IMR-90 (cell line): ENCODE measurements at regions not wholly inside any gene's neighbourhood (a gene's known extent, or its start where the extent isn't known, plus 50 kb on each side); places are given as distances from the start of the nearest gene placed in this dataset.

Experiments
- ATAC-seq: fragments of 200-7000 bp; cut with Tn5 transposase; 2 replicates; pipeline ENCODE4 v1.9.1; 2020; ENCODE audit warnings: low read depth, mild to moderate bottlenecking, moderate library complexity
- BruUV-seq: library from RNA; stranded (reverse); fragments of 400-500 nt; replicated peaks from 2 replicates; lab custom pipeline; 2021; lab: Mats Ljungman, UMichigan
- CTCF ChIA-PET: fragments of 300-600 bp; formaldehyde crosslinking; extraction: SDS; loops from one replicate; lab custom pipeline; 2021; ENCODE audit warnings: antibody characterized with exemption; lab: Yijun Ruan, JAX
- POLR2A ChIA-PET: fragments of 300-600 bp; sonication (Branson Sonifier 250); formaldehyde crosslinking; loops from one replicate; lab custom pipeline; 2022; ENCODE audit warnings: antibody characterized with exemption; ENCODE audit not compliant: unreplicated experiment; lab: Charles Lee
- DNase-seq: peaks from one replicate; pipeline ENCODE4 v3.0.0; 2013
- H2AFZ ChIP-seq: replicated peaks from 2 replicates; pipeline ENCODE3; 2013; ENCODE audit warnings: low read length, mild to moderate bottlenecking; ENCODE audit not compliant: poor library complexity
- H2AK5ac ChIP-seq: 2 replicates; pipeline ENCODE4 v1.6.1; 2013; ENCODE audit warnings: low read depth, low read length, inconsistent platforms
- H2AK9ac ChIP-seq: replicated peaks from 2 replicates; pipeline ENCODE3; 2013; ENCODE audit warnings: mild to moderate bottlenecking, low read depth, low read length, moderate library complexity; ENCODE audit not compliant: poor library complexity
- H2BK120ac ChIP-seq: 2 replicates; pipeline ENCODE4 v1.6.1; 2013; ENCODE audit warnings: low read depth, low read length, inconsistent platforms
- H2BK15ac ChIP-seq: 3 replicates; pipeline ENCODE4 v1.6.1; 2013; ENCODE audit warnings: low read depth, low read length, inconsistent platforms
- H2BK20ac ChIP-seq: 2 replicates; pipeline ENCODE4 v1.6.1; 2013; ENCODE audit warnings: low read depth, mild to moderate bottlenecking, inconsistent platforms, low read length, moderate library complexity
- H2BK5ac ChIP-seq: 2 replicates; pipeline ENCODE4 v1.6.1; 2013; ENCODE audit warnings: mild to moderate bottlenecking, low read depth, low read length, inconsistent platforms; ENCODE audit not compliant: poor library complexity, severe bottlenecking
- H3K14ac ChIP-seq: replicated peaks from 2 replicates; pipeline ENCODE4 v1.6.1; 2013; ENCODE audit warnings: low read depth, low read length, inconsistent platforms
- H3K18ac ChIP-seq: 2 replicates; pipeline ENCODE4 v1.6.1; 2013; ENCODE audit warnings: low read depth, low read length, control low read depth
- H3K23ac ChIP-seq: 2 replicates; pipeline ENCODE4 v1.6.1; 2013; ENCODE audit warnings: low read depth, low read length, inconsistent platforms
- H3K27ac ChIP-seq: 2 replicates; pipeline ENCODE4 v1.5.1; 2013; ENCODE audit warnings: mild to moderate bottlenecking, control low read depth, low read length; ENCODE audit not compliant: insufficient read depth
- H3K27me3 ChIP-seq: 2 replicates; pipeline ENCODE4 v1.6.1; 2013; ENCODE audit warnings: low read length; ENCODE audit not compliant: control insufficient read depth, insufficient read depth
- H3K36me3 ChIP-seq: 2 replicates; pipeline ENCODE4 v1.6.1; 2013; ENCODE audit warnings: low read length, mixed read lengths; ENCODE audit not compliant: control insufficient read depth, insufficient read depth
- H3K4ac ChIP-seq: 2 replicates; pipeline ENCODE4 v1.6.1; 2013; ENCODE audit warnings: low read depth, low read length, inconsistent platforms
- H3K4me1 ChIP-seq: 2 replicates; pipeline ENCODE4 v1.6.1; 2013; ENCODE audit warnings: low read length, mixed read lengths; ENCODE audit not compliant: control insufficient read depth, insufficient read depth
- H3K4me2 ChIP-seq: 2 replicates; pipeline ENCODE4 v1.6.1; 2013; ENCODE audit warnings: low read depth, mild to moderate bottlenecking, control low read depth, low read length, moderate library complexity
- H3K4me3 ChIP-seq: 2 replicates; pipeline ENCODE4 v1.5.1; 2013; ENCODE audit warnings: low read depth, mild to moderate bottlenecking, control low read depth, low read length, moderate library complexity; ENCODE audit not compliant: insufficient read depth
- H3K56ac ChIP-seq: 2 replicates; pipeline ENCODE4 v1.6.1; 2013; ENCODE audit warnings: low read length, inconsistent platforms; ENCODE audit not compliant: insufficient read depth; ENCODE audit errors: extremely low read depth
- H3K79me1 ChIP-seq, 2 experiments: 2 replicates each; pipeline ENCODE4 v1.6.1; 2013; ENCODE audit warnings: low read length in 2 of 2, inconsistent platforms in 1 of 2, low read depth in 1 of 2
- H3K9ac ChIP-seq: 2 replicates; pipeline ENCODE4 v1.6.1; 2013; ENCODE audit warnings: low read depth, low read length, control low read depth
- H3K9me1 ChIP-seq: 2 replicates; pipeline ENCODE4 v1.6.1; 2013; ENCODE audit warnings: low read length, inconsistent platforms; ENCODE audit not compliant: insufficient read depth
- H3K9me3 ChIP-seq: 2 replicates; pipeline ENCODE4 v1.6.1; 2013; ENCODE audit warnings: low read length; ENCODE audit not compliant: control insufficient read depth, insufficient read depth
- H4K20me1 ChIP-seq: 2 replicates; pipeline ENCODE4 v1.6.1; 2013; ENCODE audit warnings: low read length, inconsistent platforms; ENCODE audit not compliant: insufficient read depth
- H4K5ac ChIP-seq: 2 replicates; pipeline ENCODE4 v1.6.1; 2013; ENCODE audit warnings: mild to moderate bottlenecking, low read depth, low read length, control low read depth
- H4K8ac ChIP-seq, 2 experiments: 2 replicates each; pipeline ENCODE4 v1.6.1; 2013; ENCODE audit warnings: low read depth in 2 of 2, low read length in 2 of 2, control low read depth in 1 of 2, inconsistent platforms in 1 of 2
- H4K91ac ChIP-seq: 2 replicates; pipeline ENCODE4 v1.6.1; 2013; ENCODE audit warnings: low read depth, low read length, inconsistent platforms; ENCODE audit not compliant: insufficient read depth
- BHLHE40 ChIP-seq: fragments of 150-350 bp; IDR thresholded peaks from 2 replicates; pipeline ENCODE4 v1.6.1; 2016; ENCODE audit warnings: mild to moderate bottlenecking, low read depth, low read length
- CEBPB ChIP-seq: IDR thresholded peaks from 2 replicates; pipeline ENCODE4 v1.6.1; 2012; ENCODE audit warnings: low read depth, low read length, improper control_type of control experiment
- MAZ ChIP-seq: IDR thresholded peaks from 2 replicates; pipeline ENCODE4 v1.6.1; 2012; ENCODE audit warnings: low read depth, mild to moderate bottlenecking, low read length, improper control_type of control experiment, moderate library complexity, borderline replicate concordance
- MXI1 ChIP-seq: IDR thresholded peaks from 2 replicates; pipeline ENCODE4 v1.6.1; 2012; ENCODE audit warnings: low read depth, mild to moderate bottlenecking, low read length, moderate library complexity, borderline replicate concordance
- NFE2L2 ChIP-seq: fragments of 150-350 bp; IDR thresholded peaks from 2 replicates; pipeline ENCODE4 v1.6.1; 2016; ENCODE audit warnings: low read depth, mild to moderate bottlenecking, low read length
- POLR2A ChIP-seq: IDR thresholded peaks from 2 replicates; pipeline ENCODE4 v1.6.1; 2012; ENCODE audit warnings: mild to moderate bottlenecking, low read depth, low read length
- RAD21 ChIP-seq: IDR thresholded peaks from 2 replicates; pipeline ENCODE4 v1.6.1; 2012; ENCODE audit warnings: low read length, improper control_type of control experiment
- RCOR1 ChIP-seq: IDR thresholded peaks from 2 replicates; pipeline ENCODE4 v1.6.1; 2012; ENCODE audit warnings: mild to moderate bottlenecking, low read length, improper control_type of control experiment; ENCODE audit not compliant: insufficient replicate concordance
- RFX5 ChIP-seq: IDR thresholded peaks from 2 replicates; pipeline ENCODE4 v1.8.0; 2012; ENCODE audit warnings: low read depth, mild to moderate bottlenecking, low read length, moderate library complexity
- WGBS, 2 experiments: methylation state at CpG; one replicate each; pipeline versions ENCODE4 v1.1.5 to v1.1.7; 2013; ENCODE audit warnings: missing lambda C conversion rate in 2 of 2; ENCODE audit not compliant: insufficient read length in 1 of 2; ENCODE audit errors: extremely low coverage in 2 of 2; 5-methylcytosine and 5-hydroxymethylcytosine counted together
- dilution Hi-C: fragments of 300-500 bp; cut with HindIII; formaldehyde crosslinking; loops from one replicate; pipeline ENCODE4 v1.14.3; 2018; ENCODE audit warnings: low sequenced_read_pairs; ENCODE audit not compliant: unreplicated experiment
- in situ Hi-C: fragments of 300-500 bp; cut with MboI; formaldehyde crosslinking; loops from 3 replicates; pipeline ENCODE4 v1.14.3; 2019; ENCODE audit warnings: low sequenced_read_pairs, inconsistent platforms, mixed read lengths
- intact Hi-C: fragments of 100-400 bp; cut with micrococcal nuclease; formaldehyde crosslinking; loops from 2 replicates; pipeline ENCODE4 v1.10.0; 2022
- TF ChIP-seq, protein P1 (sequence below): fragments of 150-350 bp; IDR thresholded peaks from 2 replicates; pipeline ENCODE4 v1.6.1; 2017; ENCODE audit warnings: mild to moderate bottlenecking, antibody characterized with exemption, low read length, low read depth
- TF ChIP-seq, protein P2 (sequence below): conservative IDR thresholded peaks from 2 replicates; pipeline ENCODE4 v1.5.1; 2012; ENCODE audit warnings: mild to moderate bottlenecking, low read depth, low read length, improper control_type of control experiment
- TF ChIP-seq, protein P3 (sequence below): fragments of 150-350 bp; IDR thresholded peaks from 2 replicates; pipeline ENCODE4 v1.6.1; 2016; ENCODE audit warnings: low read depth, mild to moderate bottlenecking, low read length, moderate library complexity, borderline replicate concordance

DNA sequence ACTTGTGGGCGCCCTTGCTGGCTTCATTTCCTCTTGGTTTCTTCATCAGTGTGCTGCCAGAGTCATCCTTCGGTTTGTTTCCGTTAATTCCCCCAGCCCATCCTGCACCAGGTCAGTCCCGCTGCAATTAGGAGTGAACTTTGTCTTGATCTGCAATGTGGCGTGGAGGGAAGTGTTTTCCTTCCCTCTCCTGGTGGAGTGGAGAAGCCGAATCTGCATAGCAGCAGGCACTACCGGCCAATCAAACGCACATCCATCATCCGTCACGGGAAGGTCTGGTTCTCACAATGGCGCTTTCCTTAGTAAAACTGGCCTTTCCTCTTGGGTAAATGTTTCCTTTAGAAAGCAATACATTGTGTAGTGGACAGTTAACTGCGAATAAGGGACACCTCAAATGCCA is 337.5 kb downstream of the CXCL12 start:
- Histone ChIP-seq H3K27ac (no peak overlapping the region), H3K9ac (no peak overlapping the region), H3K4me3 (no peak overlapping the region), H2BK5ac (no peak overlapping the region), H4K5ac (no peak overlapping the region), H2BK20ac (no peak overlapping the region), H4K20me1 (no peaks in the 10 kb centered on the region), H3K56ac (no peak overlapping the region), H3K27me3 (peaks cover 13% of the 10 kb centered on the region), H3K9me1 (peaks cover 3% of the 10 kb centered on the region; the same call in 1 of the 2 replicates), H2AFZ (no peak overlapping the region), H3K4ac (no peak overlapping the region), H3K14ac (no peak overlapping the region), H3K4me1 (peaks cover 7% of the 10 kb centered on the region), H3K79me1 (no peaks in the 10 kb centered on the region), H3K23ac (no peak overlapping the region), H4K8ac (no peak overlapping the region), H3K4me2 (no peak overlapping the region; the same call in 1 of the 2 replicates), H2BK120ac (no peak overlapping the region), H2AK5ac (no peak overlapping the region), H2AK9ac (no peak overlapping the region), H4K91ac (no peak overlapping the region), H3K9me3 (no peaks in the 10 kb centered on the region), H3K36me3 (no peaks in the 10 kb centered on the region), H3K18ac (no peak overlapping the region), H2BK15ac (no peak overlapping the region)
- POLR2A ChIA-PET = interaction anchor here (0.6 kb wide), 1 partner anchor 398 kb away, joined by 4 read pairs; the partner anchor contains the start of gene ZNF32
- dilution Hi-C loops = no loop called here
- intact Hi-C loops = no loop called here
- TF ChIP-seq CEBPB (no peak), BHLHE40 (no peak), MAZ (no peak), NFE2L2 (no peak), POLR2A (no peak), RAD21 (no peak), RFX5 (no peak), RCOR1 (no peak), MXI1 (no peak)
- TF ChIP-seq, protein P1, sequence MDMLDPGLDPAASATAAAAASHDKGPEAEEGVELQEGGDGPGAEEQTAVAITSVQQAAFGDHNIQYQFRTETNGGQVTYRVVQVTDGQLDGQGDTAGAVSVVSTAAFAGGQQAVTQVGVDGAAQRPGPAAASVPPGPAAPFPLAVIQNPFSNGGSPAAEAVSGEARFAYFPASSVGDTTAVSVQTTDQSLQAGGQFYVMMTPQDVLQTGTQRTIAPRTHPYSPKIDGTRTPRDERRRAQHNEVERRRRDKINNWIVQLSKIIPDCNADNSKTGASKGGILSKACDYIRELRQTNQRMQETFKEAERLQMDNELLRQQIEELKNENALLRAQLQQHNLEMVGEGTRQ = no peak
- TF ChIP-seq, protein P2, sequence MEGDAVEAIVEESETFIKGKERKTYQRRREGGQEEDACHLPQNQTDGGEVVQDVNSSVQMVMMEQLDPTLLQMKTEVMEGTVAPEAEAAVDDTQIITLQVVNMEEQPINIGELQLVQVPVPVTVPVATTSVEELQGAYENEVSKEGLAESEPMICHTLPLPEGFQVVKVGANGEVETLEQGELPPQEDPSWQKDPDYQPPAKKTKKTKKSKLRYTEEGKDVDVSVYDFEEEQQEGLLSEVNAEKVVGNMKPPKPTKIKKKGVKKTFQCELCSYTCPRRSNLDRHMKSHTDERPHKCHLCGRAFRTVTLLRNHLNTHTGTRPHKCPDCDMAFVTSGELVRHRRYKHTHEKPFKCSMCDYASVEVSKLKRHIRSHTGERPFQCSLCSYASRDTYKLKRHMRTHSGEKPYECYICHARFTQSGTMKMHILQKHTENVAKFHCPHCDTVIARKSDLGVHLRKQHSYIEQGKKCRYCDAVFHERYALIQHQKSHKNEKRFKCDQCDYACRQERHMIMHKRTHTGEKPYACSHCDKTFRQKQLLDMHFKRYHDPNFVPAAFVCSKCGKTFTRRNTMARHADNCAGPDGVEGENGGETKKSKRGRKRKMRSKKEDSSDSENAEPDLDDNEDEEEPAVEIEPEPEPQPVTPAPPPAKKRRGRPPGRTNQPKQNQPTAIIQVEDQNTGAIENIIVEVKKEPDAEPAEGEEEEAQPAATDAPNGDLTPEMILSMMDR = no peak
- TF ChIP-seq, protein P3, sequence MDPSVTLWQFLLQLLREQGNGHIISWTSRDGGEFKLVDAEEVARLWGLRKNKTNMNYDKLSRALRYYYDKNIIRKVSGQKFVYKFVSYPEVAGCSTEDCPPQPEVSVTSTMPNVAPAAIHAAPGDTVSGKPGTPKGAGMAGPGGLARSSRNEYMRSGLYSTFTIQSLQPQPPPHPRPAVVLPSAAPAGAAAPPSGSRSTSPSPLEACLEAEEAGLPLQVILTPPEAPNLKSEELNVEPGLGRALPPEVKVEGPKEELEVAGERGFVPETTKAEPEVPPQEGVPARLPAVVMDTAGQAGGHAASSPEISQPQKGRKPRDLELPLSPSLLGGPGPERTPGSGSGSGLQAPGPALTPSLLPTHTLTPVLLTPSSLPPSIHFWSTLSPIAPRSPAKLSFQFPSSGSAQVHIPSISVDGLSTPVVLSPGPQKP = no peak
- in situ Hi-C loops = no loop called here
- CTCF ChIA-PET = no interaction called here
- WGBS, 2 experiments = no CpG with 5 or more reads among the region's 12 CpGs
- no peak; the same call in 1 of the 2 replicates for ATAC-seq
- BruUV-seq = no TSS peak
- DNase-seq = no peak
